ENCODE measurements at regions not wholly inside any gene's neighbourhood (a gene's known extent, or its start where the extent isn't known, plus 50 kb on each side); places are given as distances from the start of the nearest gene placed in this dataset.

- TF ChIP-seq CTCF (IDR thresholded peaks at IDR 0.05) (no peak), POLR2AphosphoS5 (IDR thresholded peaks at IDR 0.05) (no peak), POLR2A (IDR thresholded peaks at IDR 0.05) (no peak), EP300 (IDR thresholded peaks at IDR 0.05) (no peak)
Measured at GRCh38 chr11:19565639-19566038, 147.0 kb upstream of the NAV2 start.

Measured in upper lobe of left lung (tissue), 4 donors.